GM21526 (cell line): ENCODE measurements at regions not wholly inside any gene's neighbourhood (a gene's known extent, or its start where the extent isn't known, plus 50 kb on each side); places are given as distances from the start of the nearest gene placed in this dataset.
"Not testable (repeated sequence)": the region's sequence is repeated elsewhere in the genome, so short reads cannot be mapped to it uniquely, and the experiment has no call there.

Experiments used
- ATAC-seq: cut with Tn5 transposase; IDR thresholded peaks from one replicate; pipeline ENCODE4 v1.9.1; 2021; ENCODE audit warnings: moderate library complexity; ENCODE audit not compliant: unreplicated experiment, low FRiP score

- no peak for ATAC-seq
Observed at GRCh38 chr7:146057958-146058357, 58.6 kb upstream of the CNTNAP2 start.

DNA sequence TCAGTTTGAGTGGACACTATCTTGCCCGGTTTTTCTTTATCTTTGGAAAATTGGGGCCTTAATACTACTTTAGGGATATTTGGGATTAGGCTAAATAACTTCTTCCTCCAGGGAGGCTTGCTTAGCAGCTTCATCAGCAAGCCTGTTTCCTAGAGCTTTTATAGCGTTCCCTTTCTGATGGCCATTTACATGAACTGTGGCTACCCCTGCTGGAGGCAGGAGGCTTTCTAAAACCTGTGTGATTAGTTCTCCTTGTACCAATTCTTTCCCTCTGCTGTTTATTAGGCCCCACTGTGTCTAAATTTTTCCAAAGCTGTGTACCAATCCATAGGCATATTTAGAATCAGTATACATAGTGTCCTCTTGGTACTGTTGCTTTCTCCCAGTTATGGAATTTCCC lies 61.7 kb upstream of the CNTNAP2 start:
- no peak for ATAC-seq

- no peak for ATAC-seq
Observed at GRCh38 chr7:146053492-146053891, 63.1 kb upstream of the CNTNAP2 start.

DNA sequence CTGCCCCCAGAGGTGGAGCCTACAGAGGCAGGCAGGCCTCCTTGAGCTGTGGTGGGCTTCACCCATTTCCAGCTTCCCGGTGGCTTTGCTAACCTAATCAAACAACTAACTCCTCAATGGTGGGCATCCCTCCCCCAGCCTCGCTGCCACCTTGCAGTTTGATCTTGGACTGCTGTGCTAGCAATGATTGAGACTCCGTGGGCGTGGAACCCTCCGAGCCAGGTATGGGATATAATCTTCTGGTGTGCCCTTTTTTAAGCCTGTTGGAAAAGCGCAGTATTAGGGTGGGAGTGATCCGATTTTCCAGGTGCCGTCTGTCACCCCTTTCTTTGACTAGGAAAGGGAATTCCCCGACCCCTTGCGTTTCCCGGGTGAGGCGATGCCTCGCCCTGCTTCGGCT lies 73.3 kb upstream of the CNTNAP2 start:
- ATAC-seq: not testable (repeated sequence)

DNA sequence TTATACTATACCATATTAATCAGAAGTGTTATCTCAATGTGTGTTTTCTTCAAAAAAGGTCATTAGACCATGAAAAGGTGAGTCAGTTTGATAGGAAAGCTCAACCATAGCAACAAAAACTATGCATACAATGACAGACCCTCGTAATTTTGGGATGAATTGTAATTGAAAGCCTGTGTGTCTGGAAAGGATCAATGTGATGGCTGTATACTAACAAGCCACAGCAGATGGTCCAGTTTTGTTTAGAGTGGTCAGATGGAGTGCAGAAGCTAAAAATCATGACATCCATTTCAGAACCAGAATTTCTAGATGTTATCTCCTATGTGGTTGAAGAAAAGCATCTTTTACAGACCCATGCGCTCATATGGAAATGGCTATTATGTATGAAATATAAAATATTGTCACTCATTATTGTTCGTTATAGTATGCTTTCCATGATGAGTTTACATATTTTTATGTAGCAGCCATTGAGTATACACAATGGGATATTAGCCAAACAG lies 88.3 kb upstream of the CNTNAP2 start:
- ATAC-seq: no peak

GRCh38 chr7:146027243-146027642 lies 89.4 kb upstream of the CNTNAP2 start:
- ATAC-seq: no peak

DNA sequence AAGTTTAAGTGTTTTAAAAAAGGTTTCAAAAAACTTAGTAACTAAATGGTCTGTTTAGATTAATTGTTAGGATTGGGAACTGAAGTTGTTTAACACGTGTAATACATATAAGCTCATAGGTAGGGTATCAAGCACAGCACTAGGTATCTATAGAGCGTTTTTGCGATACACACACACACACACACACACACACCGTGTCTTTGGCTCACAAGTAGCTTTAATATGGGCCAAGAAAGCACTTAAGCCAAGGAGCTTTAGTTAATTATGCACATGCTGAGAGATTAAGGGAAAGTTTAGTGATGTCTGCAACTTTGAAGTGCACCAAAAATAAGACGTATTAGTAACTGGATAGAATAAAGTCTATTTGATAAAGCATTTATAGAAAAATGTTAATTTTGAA lies 93.8 kb upstream of the CNTNAP2 start:
- no peak for ATAC-seq

GRCh38 chr7:146019041-146020004 lies 97.3 kb upstream of the CNTNAP2 start:
- not testable (repeated sequence) for ATAC-seq

GRCh38 chr7:146017366-146017765 lies 99.2 kb upstream of the CNTNAP2 start:
- ATAC-seq: not testable (repeated sequence)

GRCh38 chr7:146014154-146014553 lies 102.4 kb upstream of the CNTNAP2 start:
- ATAC-seq: not testable (repeated sequence)

- ATAC-seq: no peak
Observed at GRCh38 chr7:146008293-146008692, 108.3 kb upstream of the CNTNAP2 start.

- ATAC-seq: no peak
Observed at GRCh38 chr7:146004805-146005204, 111.8 kb upstream of the CNTNAP2 start.

DNA sequence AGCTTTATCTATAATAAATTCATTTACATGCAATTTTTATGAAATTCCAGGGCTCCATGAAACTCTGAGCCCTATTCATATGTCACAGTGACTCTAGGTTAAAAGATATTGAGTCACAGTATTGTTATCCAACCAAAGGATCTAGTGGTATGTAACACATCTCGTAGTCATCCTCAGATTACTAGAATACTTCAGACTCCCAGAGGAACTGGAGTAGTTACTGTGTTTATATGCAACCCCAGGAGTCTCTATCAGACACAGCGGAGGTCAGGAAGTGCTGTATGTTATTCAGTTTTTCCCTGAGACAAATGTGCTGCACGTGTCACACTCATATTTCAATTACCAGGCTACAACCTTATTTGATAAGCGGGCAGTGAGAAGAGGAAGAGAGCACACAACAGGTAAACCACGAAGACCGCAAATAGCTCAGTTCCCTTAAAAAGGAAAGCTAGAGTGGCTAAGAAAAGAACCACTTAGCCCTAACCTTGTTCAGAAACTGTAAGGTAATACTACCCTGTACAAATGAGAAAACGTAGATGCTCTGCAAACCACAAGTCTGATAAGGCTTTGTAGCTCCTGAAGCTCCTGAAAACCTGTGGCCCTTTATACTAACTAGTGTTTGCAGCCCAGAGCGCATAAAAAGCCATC lies 114.0 kb upstream of the CNTNAP2 start:
- ATAC-seq: peak; percentile 97

DNA sequence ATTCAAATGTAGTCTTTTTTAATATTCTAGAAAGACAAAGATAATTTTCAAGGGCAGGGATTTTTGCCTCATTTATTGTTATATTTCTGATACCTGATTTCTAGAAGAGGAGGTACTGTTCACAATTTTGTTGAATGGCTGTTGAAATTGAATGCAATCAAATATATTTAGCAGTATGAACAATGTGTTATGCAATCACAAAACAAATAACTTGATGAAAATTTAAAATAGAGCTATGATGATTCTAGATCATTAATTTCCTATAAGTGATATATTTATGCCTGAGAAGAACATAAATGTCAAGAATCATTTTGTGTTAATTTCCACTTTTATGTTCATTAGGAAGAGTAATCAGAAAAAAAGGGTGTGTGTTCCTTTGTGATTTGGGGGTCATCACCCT lies 114.6 kb upstream of the CNTNAP2 start:
- ATAC-seq: no peak

DNA sequence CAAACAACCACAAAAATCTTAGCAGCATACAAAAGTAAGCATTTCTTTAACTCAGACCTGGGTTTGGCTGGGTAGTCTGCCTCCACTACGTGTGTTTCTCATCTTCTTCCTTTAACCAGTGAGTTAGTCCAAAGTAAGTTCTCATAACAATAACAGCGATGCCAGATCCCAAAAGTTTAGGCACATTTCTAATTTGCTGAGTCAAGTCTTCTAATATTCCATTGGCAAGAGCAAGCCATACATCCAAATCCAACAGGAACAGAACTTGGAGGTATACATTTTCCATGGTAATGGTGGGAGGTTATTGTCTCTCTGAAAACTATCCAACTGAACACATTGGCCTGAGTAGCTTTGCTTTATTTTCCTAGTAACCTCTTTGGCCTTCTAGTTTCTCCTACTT lies 115.7 kb upstream of the CNTNAP2 start:
- ATAC-seq: no peak

GRCh38 chr7:145989469-145989868 lies 127.1 kb upstream of the CNTNAP2 start:
- no peak for ATAC-seq

DNA sequence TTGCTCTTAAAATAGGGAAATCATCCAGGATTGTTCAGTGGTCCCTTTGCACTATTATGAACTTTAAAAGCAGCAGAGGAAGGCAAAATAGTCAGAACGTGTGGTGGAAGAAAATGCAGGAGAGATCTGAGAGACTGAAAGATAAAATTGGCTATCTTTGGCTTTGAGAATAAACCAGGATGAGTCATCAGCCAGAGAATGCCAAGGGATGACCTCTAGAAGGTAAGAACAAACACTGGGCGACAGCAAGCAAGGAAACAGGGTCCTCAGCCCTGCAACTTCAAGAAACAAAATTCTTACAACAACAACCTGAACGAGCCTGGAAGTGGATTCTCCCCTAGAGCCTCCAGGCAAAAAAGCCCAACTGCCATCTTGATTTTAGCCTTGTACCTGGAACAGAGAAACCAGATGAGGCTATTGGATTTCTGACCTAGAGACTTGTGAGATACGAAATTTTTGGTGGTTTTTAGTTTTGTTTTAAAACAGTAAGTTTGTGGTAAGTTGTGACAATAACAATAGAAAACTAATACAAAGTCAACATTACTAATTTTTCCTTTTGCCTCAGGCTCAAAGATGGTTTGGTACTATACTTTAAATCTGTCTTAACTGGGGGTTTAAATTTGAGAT lies 130.2 kb upstream of the CNTNAP2 start:
- no peak for ATAC-seq

- no peak for ATAC-seq
Observed at GRCh38 chr7:145978769-145979168, 137.8 kb upstream of the CNTNAP2 start.

GRCh38 chr7:145959981-145960380 lies 156.6 kb upstream of the CNTNAP2 start:
- no peak for ATAC-seq

GRCh38 chr7:145957160-145957890 lies 159.3 kb upstream of the CNTNAP2 start:
- no peak for ATAC-seq
